HG03342 (cell line): ENCODE measurements at regions not wholly inside any gene's neighbourhood (a gene's known extent, or its start where the extent isn't known, plus 50 kb on each side); places are given as distances from the start of the nearest gene placed in this dataset.
"Not testable (repeated sequence)": the region's sequence is repeated elsewhere in the genome, so short reads cannot be mapped to it uniquely, and the experiment has no call there.

Source experiments
- ATAC-seq: cut with Tn5 transposase; IDR thresholded peaks from one replicate; pipeline ENCODE4 v1.9.1; 2021; ENCODE audit warnings: mild to moderate bottlenecking, moderate library complexity; ENCODE audit not compliant: unreplicated experiment

DNA sequence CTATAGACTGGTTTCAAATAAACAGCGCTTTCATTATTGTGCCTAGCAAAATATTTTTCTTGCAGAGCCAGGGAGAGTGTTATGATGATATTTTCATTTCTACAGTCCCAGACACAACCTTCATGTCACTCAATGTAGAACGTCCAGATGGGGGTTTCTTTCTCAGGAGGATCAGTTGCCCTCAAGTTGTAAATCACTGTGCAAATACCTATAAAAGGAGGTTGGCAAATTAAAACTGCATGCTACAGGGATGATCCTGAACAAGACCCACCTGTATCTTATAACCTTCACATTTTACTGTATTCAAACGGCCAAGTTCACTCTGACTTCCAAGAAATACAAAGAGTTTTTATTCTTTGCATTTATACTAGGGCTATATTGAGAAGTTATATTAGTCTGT lies 486.0 kb downstream of the EDEM1 start:
- ATAC-seq: no peak

DNA sequence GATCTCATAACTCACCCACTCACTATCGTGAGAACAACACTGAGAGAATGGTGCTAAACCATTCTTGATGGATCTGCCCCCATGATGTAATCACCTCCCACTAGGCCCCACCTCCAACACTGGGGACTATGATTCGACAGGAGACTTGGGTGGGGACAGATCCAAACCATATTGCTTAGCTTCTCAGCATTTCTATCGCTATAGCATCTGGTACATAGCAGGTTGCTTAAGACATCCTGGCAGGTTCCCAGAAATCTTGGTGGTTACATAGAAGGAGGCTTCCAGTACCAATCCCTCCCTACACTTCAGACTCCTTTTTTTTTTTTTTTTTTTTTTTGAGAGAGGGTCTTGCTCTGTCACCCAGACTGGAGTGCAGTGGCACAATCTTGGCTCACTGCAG lies 487.8 kb downstream of the EDEM1 start:
- ATAC-seq: no peak

DNA sequence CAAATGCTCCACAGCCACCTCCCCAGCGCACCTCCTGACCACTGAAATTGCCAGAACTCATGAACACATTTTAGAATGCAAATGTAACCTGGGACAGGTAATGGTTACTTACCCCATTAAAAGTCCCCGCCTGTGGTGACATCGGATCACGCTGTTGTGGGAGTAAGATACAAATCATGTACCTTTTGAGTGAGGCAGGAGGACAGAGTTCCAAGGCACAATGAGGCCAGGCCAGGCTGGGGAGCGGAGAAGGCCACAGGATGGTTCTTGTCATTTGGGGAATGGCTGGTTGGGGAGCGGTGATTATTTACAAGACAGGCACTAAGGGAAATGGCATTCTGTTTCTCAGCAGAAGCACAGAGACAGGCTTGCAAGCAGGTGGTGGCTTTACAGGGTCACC lies 490.0 kb downstream of the EDEM1 start:
- ATAC-seq: no peak

DNA sequence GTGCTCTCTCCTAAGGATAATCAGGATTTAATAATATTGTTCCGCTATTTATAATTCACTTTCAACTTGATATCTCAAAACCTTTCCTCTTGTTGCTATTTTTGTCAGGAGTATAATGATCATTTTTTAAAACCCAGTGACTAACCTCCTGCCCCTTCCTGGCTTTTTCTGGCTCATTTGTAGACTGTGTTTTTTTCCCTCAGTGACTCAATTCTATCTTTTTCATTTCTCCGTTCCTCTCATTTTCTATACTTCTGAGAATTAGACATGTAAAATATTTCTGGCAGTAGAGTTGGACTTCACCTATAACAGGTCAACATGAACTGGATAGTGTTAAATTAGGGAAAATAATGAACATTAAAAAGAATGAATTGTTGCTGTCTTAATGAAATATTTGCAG lies 490.7 kb downstream of the EDEM1 start:
- ATAC-seq: no peak

DNA sequence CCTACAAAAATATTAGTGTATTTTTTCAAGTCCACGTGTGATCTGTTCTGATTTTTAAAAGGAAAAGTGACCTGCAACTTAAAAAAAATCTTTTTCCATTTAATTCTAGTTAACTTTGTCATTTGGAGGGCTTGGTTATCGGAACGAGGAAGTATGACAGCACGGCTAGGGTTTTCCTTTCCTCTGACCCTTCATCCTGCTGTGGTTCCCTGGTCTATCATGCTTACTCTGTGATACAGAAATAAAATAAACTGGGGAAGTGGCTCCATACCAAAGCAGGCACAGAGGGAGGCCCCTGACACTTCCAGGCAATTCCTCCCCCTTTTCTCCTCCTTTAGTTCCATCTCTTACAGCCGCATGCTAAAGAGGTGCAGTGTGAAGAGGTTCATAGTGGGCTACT lies 491.3 kb downstream of the EDEM1 start:
- no peak for ATAC-seq

DNA sequence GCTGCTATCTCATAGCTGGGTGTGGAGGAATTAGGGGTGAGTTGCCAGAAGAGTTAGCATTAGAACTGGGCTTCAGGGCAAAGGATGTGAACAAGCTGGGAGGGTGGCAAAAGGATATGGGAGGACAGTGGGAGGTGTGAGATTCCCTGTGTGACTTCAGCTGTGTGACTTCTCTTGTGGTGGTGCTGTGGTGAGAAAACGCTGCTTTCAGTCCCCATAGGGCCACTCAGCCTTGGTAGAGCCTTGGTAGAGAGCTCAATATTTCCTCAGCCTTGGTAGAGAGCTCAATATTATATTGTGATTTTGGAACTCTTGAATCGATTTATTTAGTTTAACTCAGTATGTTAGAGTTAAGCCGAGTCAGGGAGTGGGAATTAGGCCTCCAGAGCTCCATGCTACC lies 499.7 kb downstream of the EDEM1 start:
- ATAC-seq: no peak

DNA sequence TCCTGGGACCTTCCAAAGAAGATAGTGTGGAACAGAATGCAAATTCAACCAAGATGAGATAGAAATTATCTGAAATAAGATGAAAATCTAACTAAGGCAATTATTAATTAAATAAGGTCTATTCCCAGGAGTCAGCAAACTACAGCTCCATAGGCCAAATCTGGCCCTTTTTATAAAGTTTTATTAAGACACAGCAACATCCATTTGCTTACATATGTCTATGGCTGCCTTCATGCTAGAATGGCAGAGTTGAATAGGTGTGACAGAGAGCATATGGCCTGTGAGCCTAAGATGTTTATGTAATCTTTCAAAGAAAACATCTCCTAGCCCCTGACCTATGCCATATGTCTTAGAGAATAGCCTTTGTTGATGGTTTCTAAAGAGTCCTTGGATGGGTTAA lies 503.0 kb downstream of the EDEM1 start:
- ATAC-seq: no peak

DNA sequence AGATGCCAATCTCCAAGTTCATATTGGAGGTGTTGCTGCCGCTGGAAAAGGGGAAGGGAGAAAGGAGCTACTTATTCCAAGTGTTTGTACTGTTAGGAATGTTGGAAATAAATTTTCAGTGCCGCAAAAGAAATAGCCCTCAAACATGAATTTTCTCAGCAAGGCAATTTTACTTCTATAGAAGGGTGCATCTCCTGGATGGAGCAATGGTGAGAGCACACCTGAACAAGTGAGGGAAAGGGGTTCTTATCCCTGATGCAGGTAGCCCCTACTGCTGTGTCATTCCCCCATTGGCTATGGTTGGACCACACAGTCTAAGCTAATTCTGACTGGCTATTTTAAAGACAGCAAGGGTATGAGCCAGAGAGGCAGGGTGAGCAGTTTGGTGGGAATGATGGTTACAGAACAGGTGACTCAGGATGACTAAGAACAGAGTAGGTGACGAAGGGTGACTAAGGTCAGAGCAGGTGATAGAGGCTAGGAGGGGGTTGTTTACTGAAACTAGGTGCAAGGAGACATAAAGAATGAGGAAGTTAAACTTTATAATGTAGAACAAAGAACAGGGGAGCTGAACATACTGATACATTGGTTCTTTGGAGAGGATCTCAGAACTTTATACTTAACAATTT lies 503.5 kb downstream of the EDEM1 start:
- no peak for ATAC-seq

DNA sequence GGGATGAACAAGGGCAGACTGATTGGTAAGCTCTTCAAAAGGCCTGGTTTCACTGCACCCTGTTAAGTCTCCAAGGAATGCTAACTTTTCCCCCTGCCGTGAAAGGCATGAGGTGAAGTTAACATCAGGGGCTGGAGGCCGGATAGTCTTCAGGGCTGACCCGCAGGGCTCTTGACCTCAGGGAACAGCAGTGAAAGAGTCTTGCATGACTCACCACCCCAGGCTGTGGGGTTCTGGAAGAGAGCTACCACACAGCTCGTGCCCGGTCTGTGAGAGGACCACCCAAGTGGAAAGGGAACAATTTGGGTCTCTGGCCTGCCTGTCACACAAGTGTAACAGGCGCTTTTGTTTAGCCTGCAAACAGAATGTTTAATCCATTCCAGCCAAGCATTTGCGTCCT lies 504.9 kb downstream of the EDEM1 start:
- ATAC-seq: no peak

DNA sequence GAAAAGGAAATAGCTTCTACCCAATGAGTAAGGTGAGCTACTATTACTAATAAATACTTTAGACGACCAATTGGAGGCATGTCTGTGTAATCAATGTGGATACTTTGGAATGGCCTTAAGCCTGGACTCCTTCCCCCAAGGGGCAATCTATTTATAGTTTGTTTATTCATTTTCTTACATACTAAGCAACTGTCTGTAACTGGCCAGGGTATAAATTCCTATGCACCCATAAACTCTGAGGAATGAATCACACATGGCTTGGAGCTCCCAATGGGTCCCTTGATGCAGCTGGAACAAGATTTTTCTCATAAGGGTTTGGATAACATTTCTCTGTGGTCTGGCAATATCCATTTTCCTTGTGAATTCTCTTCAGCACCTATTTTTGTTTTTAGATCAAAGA lies 506.8 kb downstream of the EDEM1 start:
- no peak for ATAC-seq

DNA sequence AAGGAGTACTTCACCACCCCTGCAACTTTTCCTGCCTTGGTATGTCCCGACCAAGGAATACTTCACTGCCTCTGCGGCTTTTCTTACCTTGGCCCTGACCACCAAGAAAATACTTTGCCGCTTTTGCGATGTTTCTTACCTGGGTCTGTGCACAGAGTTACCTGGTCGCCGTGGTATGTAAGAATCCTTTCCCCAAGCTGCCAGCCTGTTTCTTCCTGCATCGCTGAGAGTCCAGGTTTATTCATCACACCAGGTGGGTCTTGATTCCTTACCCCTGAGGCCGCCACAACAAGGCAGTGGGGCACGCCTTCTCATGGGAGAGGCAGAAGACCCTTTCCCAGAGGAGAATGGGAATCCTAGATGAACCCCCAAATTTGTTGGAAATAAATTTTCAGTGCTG lies 511.3 kb downstream of the EDEM1 start:
- ATAC-seq: no peak

DNA sequence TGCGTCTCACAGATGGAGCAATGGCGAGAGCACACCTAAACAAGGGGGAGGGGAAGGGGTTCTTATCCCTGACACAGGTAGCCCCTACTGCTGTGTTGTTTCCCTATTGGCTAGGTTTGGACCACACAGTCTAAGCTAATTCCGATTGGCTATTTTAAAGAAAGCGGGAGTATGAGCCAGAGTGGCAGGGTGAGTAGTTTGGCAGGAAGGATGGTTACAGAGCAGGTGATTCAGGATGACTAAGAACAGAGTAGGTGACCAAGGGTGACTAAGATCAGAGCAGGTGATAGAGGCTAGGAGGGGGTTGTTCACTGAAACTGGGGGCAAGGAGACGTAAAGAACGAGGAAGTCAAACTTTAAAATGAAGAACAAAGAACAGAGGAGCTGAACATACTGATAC lies 511.8 kb downstream of the EDEM1 start:
- ATAC-seq: no peak

DNA sequence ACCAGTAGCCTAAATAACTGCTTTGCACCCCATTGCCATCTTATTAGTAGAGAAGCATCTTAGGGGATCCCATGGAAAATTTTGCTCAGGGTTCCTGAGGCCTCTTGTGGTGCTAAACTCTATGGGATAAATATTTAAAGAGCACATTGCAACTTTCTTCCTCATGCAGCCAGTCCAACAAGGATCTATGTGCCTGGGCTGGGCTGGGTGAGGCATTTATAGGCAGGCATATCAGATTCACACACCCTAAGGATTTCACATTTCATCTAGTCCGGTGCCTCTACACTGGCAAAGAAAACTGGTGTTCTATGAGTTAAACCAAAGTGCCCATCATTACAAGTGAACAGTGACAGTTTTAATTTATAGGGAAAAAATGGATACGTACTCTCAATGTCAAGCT lies 512.3 kb downstream of the EDEM1 start:
- ATAC-seq: no peak

DNA sequence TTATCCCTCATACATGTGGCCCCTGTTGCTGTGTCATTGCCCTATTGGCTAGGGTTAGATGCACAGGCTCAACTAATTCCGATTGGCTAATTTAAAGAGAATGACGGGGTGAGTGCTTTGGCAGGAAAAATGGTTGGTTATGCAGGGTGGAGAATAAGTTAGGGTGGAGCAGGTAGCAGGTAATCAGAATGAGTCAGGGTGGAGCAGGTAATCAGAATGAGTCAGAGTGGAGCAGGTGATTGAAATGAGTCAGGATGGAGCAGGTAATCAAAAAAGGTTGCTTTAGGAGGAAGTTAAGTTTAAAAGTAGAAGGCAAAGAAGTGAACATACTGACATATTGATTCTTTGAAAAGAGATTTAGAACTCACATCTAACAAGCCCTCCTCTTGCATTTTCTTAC lies 513.5 kb downstream of the EDEM1 start:
- not testable (repeated sequence) for ATAC-seq

DNA sequence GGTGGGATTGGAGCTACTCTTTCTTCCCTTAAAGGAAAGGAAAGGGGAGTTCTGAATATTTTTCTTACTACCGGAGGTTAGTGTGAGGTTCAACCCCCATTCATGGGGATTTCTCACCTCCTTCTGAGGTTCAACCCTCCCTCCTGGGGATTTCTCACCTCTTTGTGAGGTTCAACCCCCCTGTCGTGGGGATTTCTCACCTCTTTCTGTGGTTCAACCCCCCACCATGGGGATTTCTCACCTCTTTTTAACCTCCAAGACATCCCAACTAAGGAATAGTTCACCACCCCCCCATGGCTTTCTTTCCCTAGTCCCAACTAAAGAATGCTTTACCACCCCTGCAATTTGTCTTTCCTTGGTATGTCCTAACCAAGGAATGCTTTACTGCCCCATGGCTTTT lies 520.3 kb downstream of the EDEM1 start:
- ATAC-seq: no peak

DNA sequence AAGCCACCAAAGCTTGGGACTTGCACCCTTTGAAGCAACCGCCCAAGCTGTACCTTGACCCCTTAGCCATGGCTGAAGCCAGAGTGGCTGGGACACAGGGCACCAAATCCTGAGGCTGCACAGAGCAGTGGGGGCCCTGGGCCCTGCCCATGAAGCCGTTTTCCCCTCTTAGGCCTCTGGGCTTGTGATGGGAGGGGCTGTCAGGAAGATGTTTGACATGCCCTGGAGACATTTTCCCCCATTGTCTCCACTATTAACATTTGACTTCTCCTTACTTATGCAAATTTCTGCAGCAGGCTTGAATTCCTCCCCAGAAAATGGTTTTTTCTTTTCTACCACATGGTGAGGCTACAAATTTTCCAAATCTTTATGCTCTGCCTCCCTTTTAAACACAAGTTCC lies 522.2 kb downstream of the EDEM1 start:
- ATAC-seq: no peak

DNA sequence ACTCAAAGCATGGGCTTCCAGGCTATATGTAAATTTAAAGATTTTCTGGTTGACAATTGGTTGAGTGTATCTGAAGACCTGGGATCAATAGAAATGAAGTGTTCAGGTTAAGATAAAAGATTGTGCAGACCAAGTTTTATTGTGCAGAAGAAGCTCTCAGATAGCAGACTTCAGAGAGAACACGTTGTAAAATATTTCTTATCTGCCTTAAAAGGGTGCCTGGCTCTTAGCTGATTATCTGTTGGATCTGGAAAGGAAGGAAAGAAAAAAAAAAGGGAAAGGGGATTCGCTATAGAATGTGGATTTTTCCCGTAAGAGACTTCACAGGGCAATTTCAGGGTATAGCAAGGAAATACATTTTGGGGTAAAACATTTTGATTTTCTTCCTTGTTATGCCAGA lies 523.2 kb downstream of the EDEM1 start:
- no peak for ATAC-seq

DNA sequence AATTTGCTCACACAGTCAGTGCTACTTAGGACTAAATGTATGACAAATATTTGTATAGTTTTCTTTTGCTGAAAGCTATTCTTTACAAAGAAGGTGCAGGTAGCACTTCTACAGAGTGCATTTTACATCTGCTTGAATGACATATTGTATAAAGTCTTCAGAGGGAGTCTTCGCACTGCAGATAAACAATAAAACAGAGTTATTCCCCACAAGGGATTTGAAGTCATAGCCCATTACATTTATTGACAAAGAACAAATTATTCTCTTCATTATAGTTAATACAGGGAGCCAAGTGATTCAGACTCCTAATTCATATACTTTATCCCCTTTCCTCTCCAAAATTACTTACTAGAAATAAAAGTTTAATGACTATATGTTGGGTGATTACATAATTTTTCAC lies 529.7 kb downstream of the EDEM1 start:
- no peak for ATAC-seq

DNA sequence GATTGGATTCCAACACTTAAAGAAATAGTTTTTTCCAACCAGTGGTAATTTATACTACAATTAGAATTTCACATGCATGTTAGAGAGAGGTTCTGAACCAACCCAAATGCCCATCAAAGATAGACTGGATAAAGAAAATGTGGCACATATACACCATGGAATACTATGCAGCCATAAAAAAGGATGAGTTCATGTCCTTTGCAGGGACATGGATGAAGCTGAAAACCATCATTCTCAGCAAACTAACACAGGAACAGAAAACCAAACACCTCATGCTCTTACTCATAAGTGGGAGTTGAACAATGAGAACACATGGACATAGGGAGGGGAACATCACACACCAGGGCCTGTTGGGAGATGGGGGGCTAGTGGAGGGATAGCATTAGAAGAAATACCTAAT lies 532.2 kb downstream of the EDEM1 start:
- ATAC-seq: not testable (repeated sequence)

DNA sequence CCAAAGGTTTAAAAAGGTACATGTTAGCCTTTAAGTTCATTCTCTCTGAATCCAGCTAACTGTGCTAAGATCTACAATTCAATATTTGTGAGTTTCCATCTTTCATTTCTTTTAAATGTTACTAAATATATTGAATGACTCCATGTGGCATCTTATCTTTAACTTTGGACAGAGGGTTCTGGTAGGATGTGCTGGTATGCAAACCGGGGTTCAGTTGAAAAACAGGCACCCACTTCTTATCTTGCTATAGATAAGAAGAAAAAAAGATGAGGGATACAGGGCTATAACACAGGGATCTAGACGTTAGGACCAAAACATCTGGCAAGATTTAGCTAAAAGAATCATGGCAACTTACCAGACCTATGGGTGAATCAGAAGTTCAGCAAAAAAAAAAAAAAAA lies 538.3 kb downstream of the EDEM1 start:
- no peak for ATAC-seq

DNA sequence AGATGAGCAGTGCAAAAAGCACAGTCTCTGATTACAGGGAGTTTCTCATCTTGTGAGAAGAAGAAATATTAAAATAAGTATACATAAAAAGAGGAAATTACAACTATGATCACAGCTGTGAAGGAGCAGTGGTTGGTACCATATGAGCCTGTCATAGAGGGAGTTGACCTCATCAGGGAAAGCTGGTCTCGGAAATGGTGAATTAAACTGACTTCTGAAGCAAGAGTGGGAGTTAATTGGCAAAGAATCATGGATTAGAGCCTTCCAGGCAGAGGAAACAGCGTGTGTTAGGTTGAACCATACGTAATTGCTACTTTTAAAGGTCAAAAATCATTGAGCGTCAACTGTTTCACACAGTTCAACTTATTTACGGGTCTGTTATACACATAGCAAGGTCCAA lies 539.1 kb downstream of the EDEM1 start:
- ATAC-seq: no peak

DNA sequence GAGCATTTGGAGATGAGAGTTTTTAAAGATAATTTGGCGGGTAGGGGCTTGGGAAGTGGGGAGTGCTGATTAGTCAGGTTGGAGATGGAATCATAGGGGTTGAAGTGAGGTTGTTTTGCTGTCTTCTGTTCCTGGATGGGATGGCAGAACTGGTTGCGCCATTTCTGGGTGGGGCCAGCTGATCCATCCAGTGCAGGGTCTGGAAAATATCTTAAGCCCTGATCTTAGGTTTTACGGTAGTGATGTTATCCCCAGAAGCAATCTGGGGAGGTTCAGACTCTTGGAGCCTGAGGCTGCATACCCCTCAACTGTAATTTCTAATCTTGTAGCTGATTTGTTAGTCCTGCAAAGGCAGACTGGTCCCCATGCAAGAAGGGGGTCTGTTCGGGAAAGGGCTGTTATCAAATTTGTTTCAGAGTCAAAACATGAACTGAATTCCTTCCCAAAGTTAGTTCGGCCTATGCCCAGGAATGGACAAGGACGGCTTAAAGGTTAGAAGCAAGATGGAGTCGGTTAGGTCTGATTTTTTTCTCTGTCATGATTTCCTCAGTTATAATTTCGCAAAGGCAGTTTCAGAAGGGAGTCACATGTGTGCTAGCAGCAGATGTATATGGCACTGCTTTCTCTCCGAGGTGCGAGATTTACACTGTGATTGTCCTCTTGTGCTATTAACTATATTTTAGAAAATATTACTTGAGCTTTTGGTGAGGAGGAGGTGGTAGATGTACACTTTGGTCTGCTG lies 540.4 kb downstream of the EDEM1 start:
- no peak for ATAC-seq

DNA sequence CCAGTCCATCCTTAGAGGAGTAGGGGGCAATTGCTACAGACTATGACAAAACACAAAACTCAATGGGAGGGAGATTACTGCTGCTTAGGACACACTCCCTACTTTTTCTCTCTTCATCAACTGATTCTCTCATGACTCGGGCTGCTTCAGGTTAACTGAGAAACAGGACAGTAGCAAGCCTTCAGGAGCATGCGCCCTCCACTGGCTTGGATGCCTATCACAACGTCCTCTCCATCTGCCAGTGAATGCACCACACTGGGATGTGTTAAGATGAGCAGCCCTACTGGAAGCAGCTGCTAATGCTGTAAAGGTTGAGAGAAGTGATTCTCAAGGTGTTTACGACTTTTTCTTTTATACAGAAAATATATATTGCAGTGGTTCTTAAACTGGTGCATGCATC lies 542.3 kb downstream of the EDEM1 start:
- no peak for ATAC-seq
